CD4-positive, alpha-beta T cell treated with Interferon gamma for 1 hour (primary cell): ENCODE measurements at regions not wholly inside any gene's neighbourhood (a gene's known extent, or its start where the extent isn't known, plus 50 kb on each side); places are given as distances from the start of the nearest gene placed in this dataset.

Experiments used
- DNase-seq: peaks from one replicate; pipeline ENCODE4 v3.0.0-alpha.2; 2020

DNA sequence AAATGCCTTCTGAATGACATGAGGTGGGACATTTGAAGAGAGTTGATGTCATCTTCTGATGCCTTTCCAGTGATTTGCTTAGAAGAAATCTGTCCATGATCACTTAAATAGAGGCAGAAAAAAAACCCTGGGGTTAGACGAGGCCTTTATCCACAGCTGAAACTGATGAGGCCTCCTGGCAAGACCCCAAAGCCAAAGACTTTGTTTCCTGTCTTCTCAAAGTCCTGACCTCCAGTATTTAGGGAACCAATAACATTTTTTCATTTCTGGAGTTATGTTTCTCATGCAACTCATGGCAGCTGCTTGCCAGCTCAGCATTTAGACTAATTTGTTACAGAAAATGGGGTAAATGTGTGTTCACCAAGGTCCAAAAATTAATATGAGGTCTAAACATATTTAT is 248.0 kb upstream of the PRDM1 start:
- no peak for DNase-seq

DNA sequence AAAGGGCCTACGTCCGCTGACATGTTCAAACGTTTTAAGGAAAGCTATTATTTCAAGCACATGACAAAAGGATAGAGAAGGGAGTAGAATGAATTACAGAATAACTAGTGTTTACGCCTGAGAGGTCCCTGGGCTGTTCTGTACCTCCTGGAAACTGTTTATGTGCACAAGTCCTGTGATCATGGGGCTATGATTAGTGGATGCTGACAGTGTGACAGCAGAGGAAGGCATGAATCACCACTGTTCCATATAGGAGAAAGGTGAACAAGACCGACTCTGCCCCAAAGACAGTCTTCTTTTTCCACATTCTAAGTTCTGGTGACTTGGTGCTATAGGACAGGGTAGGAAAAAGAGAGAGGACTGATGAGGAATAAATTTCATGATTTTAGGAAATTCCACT is 249.2 kb upstream of the PRDM1 start:
- no peak for DNase-seq

DNA sequence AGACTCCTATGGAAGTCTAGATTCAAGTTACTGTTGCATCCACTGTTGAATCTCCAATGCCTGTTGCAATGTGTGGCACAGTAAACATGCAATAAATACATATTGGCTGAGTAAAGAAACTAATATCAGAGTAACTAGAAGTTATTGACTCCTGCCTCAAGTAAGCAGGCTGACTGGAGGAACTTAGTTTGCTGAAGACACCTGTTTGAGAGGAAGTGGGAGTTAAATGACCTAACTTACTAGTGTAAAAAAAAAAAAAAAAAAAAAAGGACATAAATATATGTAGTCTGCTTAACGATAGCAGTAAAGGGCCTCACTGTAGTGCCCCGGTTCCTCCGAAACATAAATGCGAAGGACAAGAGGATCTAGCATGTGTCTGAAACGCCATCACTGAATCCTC is 249.8 kb upstream of the PRDM1 start:
- DNase-seq, result no peak

DNA sequence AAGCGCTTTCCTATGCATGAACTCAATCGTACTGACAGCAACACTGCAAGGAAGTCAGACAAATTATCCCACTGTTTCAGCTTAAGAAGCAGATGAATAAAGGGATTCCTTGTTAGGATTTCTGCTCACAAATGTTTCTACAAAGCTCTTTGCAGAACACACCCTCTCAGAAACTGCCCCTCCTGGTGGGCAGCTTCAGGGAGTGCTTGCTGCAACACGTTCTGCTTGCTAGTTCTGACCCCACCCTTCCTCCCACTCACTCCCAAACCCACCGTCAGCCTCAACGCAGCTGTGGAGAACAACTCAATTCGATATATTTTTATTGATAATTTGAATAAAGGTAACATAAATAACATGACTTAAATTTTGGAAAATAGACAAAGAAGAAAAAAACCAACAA is 250.8 kb upstream of the PRDM1 start:
- DNase-seq, result peak; percentile 23

DNA sequence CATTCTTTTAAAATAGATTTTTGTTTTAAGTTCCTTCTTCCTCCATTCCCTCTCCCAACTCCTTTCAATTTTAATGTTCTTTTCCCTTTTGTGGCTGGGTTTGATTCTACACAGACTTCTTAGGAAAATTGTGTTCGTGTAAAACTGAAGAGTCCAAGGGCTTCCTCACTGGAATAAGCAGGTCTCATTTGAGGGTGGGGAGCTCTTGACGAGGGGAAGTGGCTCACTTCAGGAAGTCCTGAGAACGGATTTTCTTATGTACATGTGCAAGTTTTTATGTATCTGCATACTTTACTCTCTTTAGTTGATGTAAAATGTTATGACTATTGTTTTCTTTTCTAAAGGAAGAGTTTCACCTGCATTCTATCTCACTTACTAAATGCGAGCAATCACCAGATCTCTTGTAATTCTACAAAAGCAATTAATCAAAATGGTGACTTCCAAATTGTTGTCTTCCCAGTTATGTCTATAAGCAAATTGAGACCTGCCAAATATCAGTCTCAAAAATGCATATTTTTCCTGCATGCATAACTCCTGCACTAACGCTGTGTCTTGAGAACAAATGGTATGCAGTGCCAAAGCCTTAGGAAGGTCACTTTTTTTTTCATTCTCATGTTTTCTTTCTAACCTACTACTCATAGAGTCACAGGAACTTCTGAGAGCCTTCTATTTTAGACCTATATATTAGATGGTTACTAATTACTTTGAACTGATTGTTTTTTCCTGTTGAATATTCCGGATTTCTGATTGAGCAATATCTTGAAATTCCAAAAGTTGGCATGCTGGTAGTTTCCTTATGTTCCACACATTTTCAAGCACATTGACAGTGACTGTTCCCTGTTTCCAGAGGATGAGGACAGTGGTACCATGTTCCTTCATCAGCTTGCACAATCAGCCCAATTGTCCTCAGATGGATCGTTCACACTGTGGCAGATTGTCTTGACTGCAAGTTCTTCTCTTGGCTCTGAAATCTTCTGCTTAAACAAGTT is 251.9 kb upstream of the PRDM1 start:
- DNase-seq, result no peak

DNA sequence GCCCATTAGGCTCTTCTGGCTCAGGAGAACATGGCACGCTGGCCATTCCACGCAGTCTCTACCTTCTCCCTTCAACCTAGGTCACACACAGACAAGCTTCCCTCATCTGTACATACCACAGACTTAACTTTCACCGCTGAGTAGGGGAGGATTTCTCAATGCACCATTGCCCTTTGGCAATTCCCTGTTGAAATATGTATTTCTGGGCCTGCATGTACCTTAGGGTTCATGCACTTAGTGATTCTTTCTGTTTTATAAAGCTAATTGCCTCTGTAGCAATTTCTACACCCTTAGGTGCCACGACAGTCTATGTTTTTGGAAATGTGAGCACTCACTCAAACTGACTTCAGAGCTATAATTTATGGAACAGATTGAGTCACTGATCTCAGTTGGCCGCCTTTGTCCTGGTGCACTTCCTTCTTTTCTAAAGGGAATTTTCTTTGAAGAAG is 253.8 kb upstream of the PRDM1 start:
- DNase-seq, result no peak

DNA sequence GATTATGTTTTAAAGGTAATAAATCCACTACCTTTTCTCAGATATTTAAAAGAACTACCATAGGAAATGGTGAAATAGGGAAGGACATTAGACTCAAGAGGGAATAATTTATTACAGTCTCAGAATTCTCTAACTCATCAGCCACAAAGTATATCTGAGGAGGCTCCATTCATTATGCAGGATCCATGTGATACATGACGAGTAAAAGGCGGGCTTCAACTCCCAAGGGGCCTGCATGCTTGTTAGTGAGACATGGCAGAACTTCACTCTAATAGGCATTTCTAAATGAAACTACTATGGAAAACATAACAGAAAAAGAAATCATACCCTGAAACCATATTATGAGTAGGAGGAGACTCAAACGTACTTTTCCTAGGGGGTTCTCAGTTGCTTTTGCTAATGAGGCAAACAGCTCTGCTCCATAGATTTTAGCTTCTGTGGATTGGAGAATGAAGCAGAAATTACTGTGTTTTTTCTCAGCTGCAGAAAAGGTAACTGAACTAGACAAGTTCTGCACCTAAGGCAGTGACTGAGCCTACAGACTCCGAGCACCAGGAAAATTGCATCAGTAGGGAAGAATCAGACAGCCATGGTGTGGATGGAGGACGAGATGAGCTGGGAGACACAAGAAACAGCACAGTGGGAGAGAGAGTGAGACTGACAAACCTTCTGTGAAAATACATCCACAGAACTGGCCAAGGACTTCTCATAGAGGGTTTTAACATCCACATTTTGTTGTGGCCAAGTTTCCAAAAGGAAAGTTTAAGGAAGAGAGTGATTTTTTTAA is 254.6 kb upstream of the PRDM1 start:
- DNase-seq, result no peak

DNA sequence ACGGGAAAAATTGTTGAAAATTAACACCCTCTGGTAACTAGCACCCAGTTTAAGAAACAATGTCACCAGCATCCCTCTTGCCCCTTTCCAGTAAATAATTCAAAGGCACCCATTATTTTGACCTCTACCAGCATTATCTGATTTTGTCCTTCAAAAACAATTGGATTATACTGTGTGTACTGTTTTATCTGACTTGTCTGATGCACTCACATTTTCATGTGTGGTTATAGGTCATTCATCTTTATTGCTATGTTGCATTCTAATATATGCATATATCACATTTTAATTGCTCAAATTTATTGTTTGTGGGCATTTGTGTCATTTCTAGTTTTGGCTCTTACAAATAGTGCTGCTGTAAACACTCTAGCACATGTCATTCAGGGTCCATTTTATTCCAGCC is 260.9 kb upstream of the PRDM1 start:
- DNase-seq, result no peak

DNA sequence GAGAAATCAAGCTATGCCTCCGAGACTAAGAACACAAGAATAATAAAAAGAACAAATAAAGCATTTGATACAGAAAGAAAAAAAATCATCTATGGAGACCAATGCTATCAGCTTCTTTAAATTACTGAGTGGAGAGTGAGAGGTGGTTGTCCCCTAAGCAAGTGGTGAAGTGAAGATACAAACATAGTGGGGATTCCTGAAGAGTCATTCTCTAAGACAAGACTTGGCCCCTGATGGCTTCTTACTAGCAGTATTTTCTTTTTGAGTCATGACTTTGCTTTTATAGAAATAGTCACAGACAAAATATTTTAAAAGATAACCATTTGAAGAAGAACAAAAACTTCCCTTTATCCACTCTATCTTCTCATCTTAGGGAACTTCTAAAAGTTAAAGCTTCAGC is 261.4 kb upstream of the PRDM1 start:
- DNase-seq, result no peak

DNA sequence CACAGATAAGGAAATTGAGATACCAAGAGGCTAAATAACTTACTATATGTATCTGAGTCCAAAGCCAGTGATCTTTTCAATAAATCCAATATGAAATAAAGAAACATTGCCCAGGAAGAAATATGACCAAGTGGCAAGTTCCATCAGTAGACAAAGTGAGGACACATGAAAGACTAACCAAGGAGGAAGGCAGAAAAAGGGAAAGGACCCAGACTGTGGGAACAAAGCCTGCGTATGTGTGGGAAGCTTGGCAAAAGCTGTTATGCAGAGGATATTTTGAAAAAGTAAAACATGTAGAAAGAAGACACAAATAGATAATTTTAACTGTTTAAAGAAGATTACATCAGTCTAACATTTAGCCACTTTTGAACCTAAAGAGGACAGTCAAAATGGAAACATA is 264.4 kb upstream of the PRDM1 start:
- no peak for DNase-seq

DNA sequence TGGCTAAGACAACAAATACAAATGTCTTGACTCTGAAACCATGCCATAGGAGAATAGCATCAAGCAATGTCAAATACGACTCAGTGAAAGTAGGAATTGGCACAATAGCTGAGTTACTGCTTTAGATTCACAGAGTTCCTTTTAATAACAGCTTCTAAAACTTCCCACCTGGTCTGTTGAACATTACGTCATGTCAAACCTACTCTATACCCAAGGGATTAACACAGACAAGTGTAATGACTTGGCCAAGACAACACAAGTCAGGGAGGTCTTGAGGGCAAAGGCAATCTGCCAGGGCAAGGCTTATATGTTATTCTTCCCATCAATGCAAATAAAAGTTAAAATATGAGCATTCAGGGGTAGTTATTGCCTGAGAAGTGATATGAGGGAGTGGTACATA is 265.1 kb upstream of the PRDM1 start:
- no peak for DNase-seq

DNA sequence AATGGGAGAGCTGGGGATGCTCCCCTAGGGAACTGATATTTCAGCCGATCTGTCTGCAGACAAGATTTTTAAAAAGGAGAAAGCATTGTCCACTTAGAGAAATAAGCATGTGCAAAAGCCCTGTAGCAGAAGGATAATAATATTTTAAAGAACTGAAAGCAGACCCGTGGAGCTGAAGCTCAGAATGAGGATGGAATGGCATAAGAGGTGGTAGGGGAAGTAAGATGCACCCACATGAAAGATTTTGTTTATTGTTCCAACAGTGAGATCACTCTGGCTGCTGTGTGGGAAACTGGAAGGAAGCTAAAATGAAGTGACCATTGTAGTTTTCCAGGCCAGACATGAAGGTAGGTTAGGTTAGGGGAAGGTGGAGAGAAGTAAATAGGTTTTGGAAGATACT is 266.4 kb upstream of the PRDM1 start:
- DNase-seq, result no peak

DNA sequence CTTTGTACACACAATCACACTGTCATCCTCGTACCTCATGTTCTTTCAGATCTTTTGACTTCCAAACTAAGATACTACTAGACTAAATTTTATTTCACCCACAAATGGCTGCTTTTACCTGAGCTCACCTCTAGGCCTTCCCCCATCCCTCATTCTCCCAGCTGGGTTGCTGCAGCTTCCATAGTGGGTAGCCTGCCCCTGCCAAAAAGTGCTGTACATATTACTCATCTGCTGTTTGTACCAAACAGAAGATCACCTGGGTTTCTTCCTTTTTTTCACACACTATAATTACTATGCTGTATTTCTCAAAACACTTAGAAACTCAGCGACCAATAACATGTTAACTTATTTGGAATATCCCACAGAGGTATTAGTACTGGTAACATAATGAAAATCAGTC is 267.6 kb upstream of the PRDM1 start:
- no peak for DNase-seq

DNA sequence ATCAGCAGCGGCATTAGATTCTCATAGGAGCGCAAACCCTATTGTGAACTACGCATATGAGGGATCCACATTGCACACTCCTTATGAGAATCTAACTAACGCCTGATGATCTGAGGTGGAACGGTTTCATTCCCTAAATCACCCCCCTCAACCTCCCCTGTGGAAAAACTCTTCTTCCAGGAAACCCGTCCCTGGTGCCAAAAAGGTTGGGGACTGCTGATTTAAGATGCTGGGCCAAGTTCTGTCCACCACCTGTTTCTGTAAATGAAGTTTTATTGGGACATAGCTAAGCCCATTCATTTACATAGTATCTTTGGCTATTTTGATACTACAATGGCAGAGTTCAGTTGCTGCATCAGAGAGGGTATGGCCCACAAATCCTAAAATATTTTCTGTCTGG is 268.2 kb upstream of the PRDM1 start:
- DNase-seq, result no peak

DNA sequence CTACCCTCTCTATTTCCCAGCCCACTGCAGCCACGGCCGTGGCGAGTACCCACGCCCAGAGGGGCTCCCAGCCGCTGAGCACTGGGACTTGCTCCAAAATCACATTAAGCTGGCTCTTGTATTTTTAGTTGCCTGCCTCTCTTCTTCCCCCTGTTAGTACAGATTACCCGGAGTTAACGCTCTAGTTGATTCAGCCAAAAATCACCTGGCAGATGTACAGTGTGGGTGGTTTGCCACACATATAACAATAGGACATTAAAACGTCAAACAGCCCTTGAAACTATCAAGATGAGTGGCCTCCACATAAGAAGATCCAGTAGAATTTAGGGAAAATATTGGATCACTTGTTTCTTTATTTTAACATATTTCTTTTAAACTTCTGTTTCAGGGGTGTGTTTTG is 268.8 kb upstream of the PRDM1 start:
- no peak for DNase-seq

DNA sequence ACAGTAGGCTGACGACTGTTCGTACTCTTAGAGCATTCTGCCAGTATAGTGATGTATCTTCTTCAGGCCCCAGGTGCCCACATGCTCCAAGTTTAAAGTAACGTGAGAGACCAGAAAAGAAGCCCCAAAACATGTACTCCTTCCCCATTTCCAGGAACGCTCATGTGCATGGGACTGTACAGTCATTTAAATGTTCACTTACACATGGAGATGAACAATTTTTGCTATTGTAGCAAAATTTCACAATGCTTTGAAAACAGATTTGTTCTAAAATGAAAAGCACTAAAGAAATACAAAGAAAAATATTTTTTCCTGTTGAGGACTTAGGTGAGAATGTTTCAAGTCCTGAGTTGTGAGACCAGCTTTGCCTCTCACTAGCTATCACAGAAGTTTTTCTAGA is 269.3 kb upstream of the PRDM1 start:
- no peak for DNase-seq

DNA sequence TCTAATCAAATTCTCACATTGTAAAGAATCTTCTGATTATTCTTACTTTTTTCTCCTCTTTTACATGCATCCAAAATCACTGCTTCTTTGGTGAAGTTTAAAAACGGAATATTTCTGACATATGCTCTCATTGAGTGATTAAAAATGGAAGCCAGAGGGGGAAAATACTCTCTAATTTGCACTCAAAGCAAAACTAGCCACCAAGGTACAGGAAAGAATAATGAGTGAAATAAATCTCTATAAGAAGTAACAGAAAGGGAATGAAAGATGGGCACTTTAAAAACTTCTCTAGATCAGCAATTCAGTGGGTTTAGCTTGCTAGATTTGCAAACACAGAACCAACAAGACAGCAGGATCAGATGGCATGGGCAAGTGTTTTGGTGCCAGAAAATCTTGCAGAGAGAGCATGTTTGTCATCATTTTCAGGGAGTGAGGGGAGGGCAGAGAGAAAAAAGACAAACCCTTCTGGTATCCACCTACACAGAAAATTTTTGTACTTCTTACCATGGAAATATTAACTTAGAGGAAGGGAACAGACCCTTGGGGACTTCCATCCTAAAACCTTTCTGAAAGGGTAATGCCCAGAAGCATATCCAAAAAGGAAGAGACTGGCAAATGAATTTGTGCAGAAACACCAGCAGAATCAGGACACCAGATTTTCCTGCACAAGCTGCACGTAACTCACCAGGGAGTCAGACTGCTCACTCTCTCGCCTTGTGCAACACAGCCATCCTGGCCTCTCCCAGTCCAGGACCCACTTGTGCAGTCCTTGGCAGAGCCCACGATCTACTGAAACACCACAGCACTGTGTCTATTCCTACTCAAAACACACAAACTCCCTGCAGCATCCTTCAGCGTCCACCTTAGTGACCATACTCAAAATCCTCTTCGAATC is 270.2 kb upstream of the PRDM1 start:
- DNase-seq, result no peak

DNA sequence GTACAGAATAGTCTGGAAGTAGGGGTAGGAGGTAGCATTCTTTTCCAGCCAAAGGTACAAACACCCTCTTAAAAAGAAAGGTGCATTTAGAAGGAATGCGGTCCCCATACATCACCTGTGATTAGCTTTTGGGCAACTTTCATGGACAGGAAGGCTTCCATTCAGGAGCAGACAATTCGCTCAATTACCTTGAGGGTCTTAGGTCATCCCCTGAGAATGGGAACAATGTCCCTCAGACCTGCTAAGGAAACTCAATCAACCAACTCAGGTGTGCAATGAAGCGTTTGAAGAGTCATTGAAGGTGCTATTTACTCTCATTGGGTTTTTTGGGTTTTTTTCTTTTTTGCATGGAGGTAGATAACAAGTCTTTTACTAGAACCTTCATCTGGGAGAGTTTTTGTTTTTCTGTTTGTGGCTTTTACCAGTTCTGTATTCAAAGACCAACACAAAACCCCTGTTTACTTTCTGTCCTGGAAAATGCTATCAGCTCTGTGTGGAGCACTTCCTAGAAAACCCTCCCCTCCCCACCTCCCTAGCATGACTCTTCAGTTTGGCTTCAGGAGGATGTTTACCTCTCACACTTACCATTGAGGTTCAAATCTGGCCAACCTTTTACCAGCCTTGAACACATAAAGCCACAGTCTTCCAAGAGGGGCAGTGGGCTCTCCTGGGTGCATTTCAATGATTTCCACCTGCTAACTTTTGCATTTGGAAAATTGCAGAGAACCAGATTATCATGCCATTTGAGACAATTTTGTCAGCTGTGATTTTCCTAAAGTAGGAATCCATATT is 271.2 kb upstream of the PRDM1 start:
- DNase-seq, result no peak

DNA sequence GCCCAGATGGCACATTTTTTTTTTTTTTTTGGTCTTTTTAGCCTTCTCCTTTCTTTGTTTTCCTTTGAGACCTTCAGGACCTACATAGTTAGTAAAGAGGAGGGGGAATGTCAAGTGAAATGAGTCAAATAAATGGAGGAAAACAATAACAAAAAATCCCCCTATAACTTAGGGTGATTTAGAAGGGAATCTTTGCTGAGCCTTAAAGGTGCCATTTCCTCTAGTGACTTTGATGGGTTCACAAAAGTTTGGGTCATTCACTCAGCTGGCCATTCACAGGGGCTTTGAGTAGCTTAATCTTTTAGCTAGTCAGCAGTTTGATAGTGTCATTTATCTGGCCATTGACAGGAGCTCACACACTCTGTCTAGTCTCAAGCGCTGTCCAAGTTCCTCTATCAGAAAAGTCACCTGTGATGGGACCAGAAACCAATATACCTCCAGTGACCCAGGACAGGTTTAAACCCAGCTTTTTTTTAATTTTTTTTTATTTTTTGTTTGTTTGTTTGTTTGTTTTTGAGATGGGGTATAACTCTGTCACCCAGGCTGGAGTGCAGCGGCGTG is 275.1 kb upstream of the PRDM1 start:
- DNase-seq, result no peak

DNA sequence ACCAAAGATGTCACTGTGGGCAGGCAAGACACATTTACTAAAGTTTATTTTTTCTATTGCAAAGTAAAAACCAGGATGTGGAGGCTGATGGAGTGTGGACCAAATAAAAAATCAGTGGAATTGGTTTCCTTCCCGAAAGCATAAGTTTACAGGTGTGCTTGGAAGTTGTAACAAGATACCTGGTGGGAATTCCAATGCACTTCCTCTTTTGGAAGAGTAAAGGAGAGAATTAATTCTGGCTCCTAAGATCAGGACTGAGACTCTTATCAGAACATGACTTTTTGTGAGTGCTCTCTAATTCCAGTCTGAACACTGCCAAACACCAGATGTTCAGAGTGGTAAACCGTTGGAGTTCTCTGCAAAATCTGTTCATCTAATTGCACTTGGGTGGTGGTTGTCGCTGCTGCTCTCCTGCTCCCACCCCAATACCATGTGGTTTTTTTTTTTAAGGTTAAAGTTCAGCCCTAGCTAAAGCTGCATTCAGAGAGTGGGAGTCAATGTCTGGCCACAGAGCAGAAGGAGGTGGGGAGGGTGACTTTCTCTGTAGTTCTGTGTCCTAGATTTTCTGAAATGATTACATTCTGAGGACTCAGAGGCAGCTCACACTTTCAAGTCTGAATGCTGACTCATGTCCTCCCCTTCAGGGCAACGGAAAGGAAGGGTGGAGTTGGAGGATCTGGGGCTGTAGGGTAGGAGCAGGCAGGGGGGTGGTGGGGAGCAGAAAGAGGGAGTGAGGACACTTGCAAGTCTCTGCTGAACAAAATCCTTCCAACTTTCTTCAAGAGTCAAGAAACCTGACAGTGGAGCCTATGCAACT is 275.8 kb upstream of the PRDM1 start:
- peak; percentile 36 for DNase-seq

DNA sequence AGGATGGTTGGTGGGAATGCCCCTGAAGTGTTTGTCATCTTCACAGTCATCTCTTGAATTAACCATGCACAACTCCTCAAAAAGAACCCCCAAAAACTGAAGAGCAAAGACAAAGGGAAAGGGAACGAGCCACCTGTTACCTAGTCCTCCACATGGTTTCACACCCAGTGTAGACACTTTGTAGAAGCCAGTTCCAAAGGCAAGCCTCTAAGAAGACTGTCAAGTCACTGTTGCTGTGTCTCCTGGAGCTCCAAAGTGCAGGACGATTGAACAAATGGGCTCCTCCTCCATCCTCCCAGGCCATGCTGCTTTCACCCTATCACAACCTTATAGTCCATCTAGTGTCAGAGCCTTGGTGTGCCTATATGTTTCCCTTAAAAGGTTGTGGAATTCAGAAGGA is 277.6 kb upstream of the PRDM1 start:
- DNase-seq, result no peak
